Neural cell (in vitro differentiated cells): ENCODE measurements at regions not wholly inside any gene's neighbourhood (a gene's known extent, or its start where the extent isn't known, plus 50 kb on each side); places are given as distances from the start of the nearest gene placed in this dataset.

Source experiments
- H2AFZ ChIP-seq: fragments of 200-600, 300-800 bp; sonication (generic), shearing (Covaris generic); 2 replicates; pipeline ENCODE4 v1.6.0; 2014; ENCODE audit warnings: low read depth, mild to moderate bottlenecking, antibody characterized with exemption, low read length, moderate library complexity
- H3F3A ChIP-seq: fragments of 200-600 bp; shearing (Covaris generic); 2 replicates; pipeline ENCODE4 v1.6.1; 2016; ENCODE audit warnings: mild to moderate bottlenecking, moderate library complexity, mixed read lengths, antibody characterized with exemption, low read length; ENCODE audit not compliant: insufficient read depth, poor library complexity, severe bottlenecking
- H3K27ac ChIP-seq: fragments of 200-600, 300-800 bp; sonication (generic), shearing (Covaris generic); 2 replicates; pipeline ENCODE4 v1.5.1; 2014; ENCODE audit warnings: mild to moderate bottlenecking, low read length, moderate library complexity
- H3K27me3 ChIP-seq: fragments of 300-800, 200-600 bp; sonication (generic), shearing (Covaris generic); 2 replicates; pipeline ENCODE4 v1.6.0; 2014; ENCODE audit warnings: mild to moderate bottlenecking, low read depth, low read length, moderate library complexity; ENCODE audit not compliant: insufficient read depth
- H3K36me3 ChIP-seq: fragments of 300-800, 200-600 bp; sonication (generic), shearing (Covaris generic); 2 replicates; pipeline ENCODE4 v1.5.1; 2014; ENCODE audit warnings: mild to moderate bottlenecking, antibody characterized with exemption, low read length, moderate library complexity; ENCODE audit not compliant: insufficient read depth
- H3K4me2 ChIP-seq: fragments of 300-800, 200-600 bp; sonication (generic), shearing (Covaris generic); 2 replicates; pipeline ENCODE4 v1.6.0; 2014; ENCODE audit warnings: mild to moderate bottlenecking, low read length
- H3K4me3 ChIP-seq: fragments of 300-800, 200-600 bp; sonication (generic), shearing (Covaris generic); 2 replicates; pipeline ENCODE4 v1.5.1; 2014; ENCODE audit warnings: mild to moderate bottlenecking, low read length, moderate library complexity
- H3K79me2 ChIP-seq: fragments of 200-600 bp; shearing (Covaris generic); replicated peaks from 2 replicates; pipeline ENCODE4 v1.6.0; 2014; ENCODE audit warnings: mild to moderate bottlenecking, low read length, moderate library complexity; ENCODE audit not compliant: insufficient read depth
- H3K9ac ChIP-seq: fragments of 300-800, 200-600 bp; sonication (generic), shearing (Covaris generic); 2 replicates; pipeline ENCODE4 v1.6.1; 2016; ENCODE audit warnings: mild to moderate bottlenecking, low read length, mixed read lengths
- H3K9me2 ChIP-seq: fragments of 200-600 bp; shearing (Covaris generic); 2 replicates; pipeline ENCODE4 v1.6.1; 2016; ENCODE audit warnings: mild to moderate bottlenecking, low read length, mixed read lengths; ENCODE audit not compliant: insufficient read depth
- H3K9me3 ChIP-seq: fragments of 200-600, 300-800 bp; sonication (generic), shearing (Covaris generic); 2 replicates; pipeline ENCODE4 v1.6.1; 2016; ENCODE audit warnings: mild to moderate bottlenecking, mixed run types, low read length, moderate library complexity, mixed read lengths
- H4K20me1 ChIP-seq: fragments of 200-600 bp; shearing (Covaris generic); 2 replicates; pipeline ENCODE4 v1.6.1; 2016; ENCODE audit warnings: mild to moderate bottlenecking, mixed run types; ENCODE audit not compliant: insufficient read depth
- EP300 ChIP-seq: fragments of 450-650 bp; conservative IDR thresholded peaks from 2 replicates; pipeline ENCODE4 v1.6.1; 2014; ENCODE audit warnings: antibody characterized with exemption, mild to moderate bottlenecking, moderate library complexity; ENCODE audit not compliant: poor library complexity, severe bottlenecking
- EZH2 ChIP-seq: fragments of 200-600, 300-800 bp; shearing (Covaris generic), sonication (generic); IDR thresholded peaks from 2 replicates; pipeline ENCODE4 v1.6.1; 2014; ENCODE audit warnings: antibody characterized with exemption, low read length, borderline replicate concordance, mild to moderate bottlenecking; ENCODE audit not compliant: insufficient read depth, poor library complexity, severe bottlenecking
- MXI1 ChIP-seq: fragments of 450-650 bp; conservative IDR thresholded peaks from 2 replicates; pipeline ENCODE4 v1.6.1; 2014; ENCODE audit warnings: antibody characterized with exemption, mild to moderate bottlenecking; ENCODE audit not compliant: poor library complexity, severe bottlenecking
- POLR2AphosphoS5 ChIP-seq: IDR thresholded peaks from 2 replicates; pipeline ENCODE4 v1.6.1; 2012
- RAD21 ChIP-seq: fragments of 450-650 bp; conservative IDR thresholded peaks from 2 replicates; pipeline ENCODE4 v1.6.1; 2014; ENCODE audit warnings: antibody characterized with exemption, mild to moderate bottlenecking, moderate library complexity
- SMC3 ChIP-seq: fragments of 450-650 bp; conservative IDR thresholded peaks from 2 replicates; pipeline ENCODE4 v1.6.1; 2014; ENCODE audit warnings: antibody characterized with exemption, mild to moderate bottlenecking, moderate library complexity; ENCODE audit not compliant: poor library complexity
- TAF1 ChIP-seq: IDR thresholded peaks from 2 replicates; pipeline ENCODE4 v1.6.1; 2012; ENCODE audit warnings: low read depth
- TF ChIP-seq, protein P1 (sequence below): IDR thresholded peaks from 2 replicates; pipeline ENCODE4 v1.6.1; 2012; ENCODE audit warnings: borderline replicate concordance
- TF ChIP-seq, protein P2 (sequence below): fragments of 450-650 bp; IDR thresholded peaks from 2 replicates; pipeline ENCODE4 v1.5.1; 2014; ENCODE audit warnings: antibody characterized with exemption, mild to moderate bottlenecking, moderate library complexity; ENCODE audit not compliant: poor library complexity, severe bottlenecking

GRCh38 chr3:42037318-42037945, 53.7 kb upstream of the TRAK1 start:
- Histone ChIP-seq H4K20me1 (no peaks in the 10 kb centered on the region), H3K36me3 (no peaks in the 10 kb centered on the region), H3F3A (peaks cover 3% of the 10 kb centered on the region), H3K27me3 (no peaks in the 10 kb centered on the region), H3K27ac (no peak overlapping the region), H3K9me2 (no peaks in the 10 kb centered on the region), H2AFZ (no peak overlapping the region), H3K4me3 (no peak overlapping the region), H3K79me2 (peaks cover 31% of the 10 kb centered on the region), H3K9ac (no peak overlapping the region), H3K9me3 (no peaks in the 10 kb centered on the region), H3K4me2 (no peak overlapping the region)
- no peak for TF ChIP-seq EP300
- TF ChIP-seq, protein P1, sequence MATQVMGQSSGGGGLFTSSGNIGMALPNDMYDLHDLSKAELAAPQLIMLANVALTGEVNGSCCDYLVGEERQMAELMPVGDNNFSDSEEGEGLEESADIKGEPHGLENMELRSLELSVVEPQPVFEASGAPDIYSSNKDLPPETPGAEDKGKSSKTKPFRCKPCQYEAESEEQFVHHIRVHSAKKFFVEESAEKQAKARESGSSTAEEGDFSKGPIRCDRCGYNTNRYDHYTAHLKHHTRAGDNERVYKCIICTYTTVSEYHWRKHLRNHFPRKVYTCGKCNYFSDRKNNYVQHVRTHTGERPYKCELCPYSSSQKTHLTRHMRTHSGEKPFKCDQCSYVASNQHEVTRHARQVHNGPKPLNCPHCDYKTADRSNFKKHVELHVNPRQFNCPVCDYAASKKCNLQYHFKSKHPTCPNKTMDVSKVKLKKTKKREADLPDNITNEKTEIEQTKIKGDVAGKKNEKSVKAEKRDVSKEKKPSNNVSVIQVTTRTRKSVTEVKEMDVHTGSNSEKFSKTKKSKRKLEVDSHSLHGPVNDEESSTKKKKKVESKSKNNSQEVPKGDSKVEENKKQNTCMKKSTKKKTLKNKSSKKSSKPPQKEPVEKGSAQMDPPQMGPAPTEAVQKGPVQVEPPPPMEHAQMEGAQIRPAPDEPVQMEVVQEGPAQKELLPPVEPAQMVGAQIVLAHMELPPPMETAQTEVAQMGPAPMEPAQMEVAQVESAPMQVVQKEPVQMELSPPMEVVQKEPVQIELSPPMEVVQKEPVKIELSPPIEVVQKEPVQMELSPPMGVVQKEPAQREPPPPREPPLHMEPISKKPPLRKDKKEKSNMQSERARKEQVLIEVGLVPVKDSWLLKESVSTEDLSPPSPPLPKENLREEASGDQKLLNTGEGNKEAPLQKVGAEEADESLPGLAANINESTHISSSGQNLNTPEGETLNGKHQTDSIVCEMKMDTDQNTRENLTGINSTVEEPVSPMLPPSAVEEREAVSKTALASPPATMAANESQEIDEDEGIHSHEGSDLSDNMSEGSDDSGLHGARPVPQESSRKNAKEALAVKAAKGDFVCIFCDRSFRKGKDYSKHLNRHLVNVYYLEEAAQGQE: no peak
- TF ChIP-seq, protein P2, sequence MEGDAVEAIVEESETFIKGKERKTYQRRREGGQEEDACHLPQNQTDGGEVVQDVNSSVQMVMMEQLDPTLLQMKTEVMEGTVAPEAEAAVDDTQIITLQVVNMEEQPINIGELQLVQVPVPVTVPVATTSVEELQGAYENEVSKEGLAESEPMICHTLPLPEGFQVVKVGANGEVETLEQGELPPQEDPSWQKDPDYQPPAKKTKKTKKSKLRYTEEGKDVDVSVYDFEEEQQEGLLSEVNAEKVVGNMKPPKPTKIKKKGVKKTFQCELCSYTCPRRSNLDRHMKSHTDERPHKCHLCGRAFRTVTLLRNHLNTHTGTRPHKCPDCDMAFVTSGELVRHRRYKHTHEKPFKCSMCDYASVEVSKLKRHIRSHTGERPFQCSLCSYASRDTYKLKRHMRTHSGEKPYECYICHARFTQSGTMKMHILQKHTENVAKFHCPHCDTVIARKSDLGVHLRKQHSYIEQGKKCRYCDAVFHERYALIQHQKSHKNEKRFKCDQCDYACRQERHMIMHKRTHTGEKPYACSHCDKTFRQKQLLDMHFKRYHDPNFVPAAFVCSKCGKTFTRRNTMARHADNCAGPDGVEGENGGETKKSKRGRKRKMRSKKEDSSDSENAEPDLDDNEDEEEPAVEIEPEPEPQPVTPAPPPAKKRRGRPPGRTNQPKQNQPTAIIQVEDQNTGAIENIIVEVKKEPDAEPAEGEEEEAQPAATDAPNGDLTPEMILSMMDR: no peak
- TF ChIP-seq MXI1: no peak
- TF ChIP-seq EZH2: no peak
- TF ChIP-seq RAD21: no peak
- TF ChIP-seq SMC3: no peak
- TF ChIP-seq POLR2AphosphoS5: no peak
- TF ChIP-seq TAF1: no peak

DNA sequence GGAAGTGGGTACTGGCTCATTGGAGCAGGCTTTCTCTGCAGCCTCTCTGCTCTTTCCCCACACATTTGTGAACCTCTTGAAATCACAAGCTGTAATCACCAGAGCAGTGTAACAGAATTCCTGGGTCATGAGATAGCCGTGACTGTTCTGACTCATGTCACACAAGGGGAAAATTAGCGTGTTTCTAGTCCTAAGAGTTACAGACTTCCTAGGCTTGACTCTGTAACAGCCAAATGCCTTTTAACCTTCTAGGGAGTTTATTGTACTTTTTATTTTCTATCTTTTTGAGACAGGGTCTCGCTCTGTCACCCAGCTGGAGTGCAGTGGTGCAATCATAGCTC, 54.7 kb upstream of the TRAK1 start:
- Histone ChIP-seq H3K27me3 (no peaks in the 10 kb centered on the region), H3K4me3 (no peak overlapping the region), H3F3A (peaks cover 4% of the 10 kb centered on the region), H2AFZ (no peak overlapping the region), H4K20me1 (no peaks in the 10 kb centered on the region), H3K9me3 (no peaks in the 10 kb centered on the region), H3K27ac (no peak overlapping the region), H3K9me2 (no peaks in the 10 kb centered on the region), H3K79me2 (peaks cover 28% of the 10 kb centered on the region), H3K9ac (no peak overlapping the region), H3K36me3 (no peaks in the 10 kb centered on the region), H3K4me2 (no peak overlapping the region)
- TF ChIP-seq EP300: no peak
